Loucy (cell line): ENCODE measurements at regions not wholly inside any gene's neighbourhood (a gene's known extent, or its start where the extent isn't known, plus 50 kb on each side); places are given as distances from the start of the nearest gene placed in this dataset.

Experiments
- CTCF ChIP-seq: fragments of 200-600 bp; sonication (generic); conservative IDR thresholded peaks from 2 replicates; pipeline ENCODE4 v1.5.1; 2014; ENCODE audit warnings: mild to moderate bottlenecking, antibody characterized with exemption, low read length
- EZH2phosphoT487 ChIP-seq: fragments of 200-600 bp; IDR thresholded peaks from 2 replicates; pipeline ENCODE4 v1.6.1; 2018; ENCODE audit warnings: antibody characterized with exemption, mild to moderate bottlenecking, moderate library complexity, borderline replicate concordance

- TF ChIP-seq CTCF = no peak
- TF ChIP-seq EZH2phosphoT487 = no peak
Measured at GRCh38 chr6:2551705-2552104, 199.0 kb downstream of the MYLK4 start.
